ENCODE measurements at regions not wholly inside any gene's neighbourhood (a gene's known extent, or its start where the extent isn't known, plus 50 kb on each side); places are given as distances from the start of the nearest gene placed in this dataset.

- no peak overlapping the region for H3K27ac ChIP-seq
- TF ChIP-seq CTCF (IDR thresholded peaks at IDR 0.05) (no peak), ZFX (IDR thresholded peaks at IDR 0.05; ENCODE audit: borderline replicate concordance) (no peak)
Measured at GRCh38 chr11:95661162-95661561, 128.4 kb downstream of the FAM76B start.

- TF ChIP-seq CTCF (IDR thresholded peaks at IDR 0.05) (no peak), ZFX (IDR thresholded peaks at IDR 0.05; ENCODE audit: borderline replicate concordance) (no peak)
- H3K27ac ChIP-seq = no peak overlapping the region
Measured at GRCh38 chr11:95660038-95660437, 129.5 kb downstream of the FAM76B start.

GRCh38 chr11:95659088-95659487 is 130.5 kb downstream of the FAM76B start:
- TF ChIP-seq ZFX (IDR thresholded peaks at IDR 0.05; ENCODE audit: borderline replicate concordance) (no peak), CTCF (IDR thresholded peaks at IDR 0.05) (no peak)
- no peak overlapping the region for H3K27ac ChIP-seq

GRCh38 chr11:95655536-95655935 is 134.0 kb downstream of the FAM76B start:
- TF ChIP-seq CTCF (IDR thresholded peaks at IDR 0.05) (no peak), ZFX (IDR thresholded peaks at IDR 0.05; ENCODE audit: borderline replicate concordance) (no peak)
- H3K27ac ChIP-seq = no peak overlapping the region

- H3K27ac ChIP-seq = no peak overlapping the region
- TF ChIP-seq ZFX (IDR thresholded peaks at IDR 0.05; ENCODE audit: borderline replicate concordance) (no peak), CTCF (IDR thresholded peaks at IDR 0.05) (no peak)
Measured at GRCh38 chr11:95653680-95654079, 135.9 kb downstream of the FAM76B start.

GRCh38 chr11:95653099-95653498 is 136.5 kb downstream of the FAM76B start:
- TF ChIP-seq CTCF (IDR thresholded peaks at IDR 0.05) (no peak), ZFX (IDR thresholded peaks at IDR 0.05; ENCODE audit: borderline replicate concordance) (no peak)

GRCh38 chr11:95652002-95652472 is 137.5 kb downstream of the FAM76B start:
- TF ChIP-seq CTCF (IDR thresholded peaks at IDR 0.05) (no peak), ZFX (IDR thresholded peaks at IDR 0.05; ENCODE audit: borderline replicate concordance) (no peak)
- H3K27ac ChIP-seq = no peak overlapping the region

More at GRCh38 chr11:95653099-95653498, 136.5 kb downstream of the FAM76B start:
- no peak overlapping the region for H3K27ac ChIP-seq
